Mesodermal cell (in vitro differentiated cells): ENCODE measurements at regions not wholly inside any gene's neighbourhood (a gene's known extent, or its start where the extent isn't known, plus 50 kb on each side); places are given as distances from the start of the nearest gene placed in this dataset.

Source experiments
- H3K27ac ChIP-seq: 2 replicates; pipeline ENCODE4 v1.7.0; 2013; ENCODE audit warnings: mild to moderate bottlenecking, low read depth, low read length, moderate library complexity; ENCODE audit not compliant: severe bottlenecking
- H3K36me3 ChIP-seq: 2 replicates; pipeline ENCODE4 v1.7.1; 2013; ENCODE audit warnings: mild to moderate bottlenecking, low read length, moderate library complexity; ENCODE audit not compliant: control insufficient read depth, insufficient read depth
- H3K4me1 ChIP-seq: one replicate; pipeline ENCODE4 v1.7.1; 2013; ENCODE audit warnings: mild to moderate bottlenecking, low read length; ENCODE audit not compliant: insufficient read depth, control insufficient read depth, poor library complexity, severe bottlenecking
- H3K4me3 ChIP-seq: 2 replicates; pipeline ENCODE4 v1.7.0; 2013; ENCODE audit warnings: low read length, control low read depth, mild to moderate bottlenecking; ENCODE audit not compliant: insufficient read depth, poor library complexity, severe bottlenecking; ENCODE audit errors: extremely low read depth
- H3K9me3 ChIP-seq: 2 replicates; pipeline ENCODE4 v1.7.1; 2013; ENCODE audit warnings: mild to moderate bottlenecking, low read length, moderate library complexity; ENCODE audit not compliant: control insufficient read depth
- WGBS, 2 experiments: methylation state at CpG; one replicate each; pipeline ENCODE4 v1.1.5; 2013; ENCODE audit warnings: missing lambda C conversion rate in 2 of 2; ENCODE audit not compliant: insufficient coverage in 2 of 2; 5-methylcytosine and 5-hydroxymethylcytosine counted together

DNA sequence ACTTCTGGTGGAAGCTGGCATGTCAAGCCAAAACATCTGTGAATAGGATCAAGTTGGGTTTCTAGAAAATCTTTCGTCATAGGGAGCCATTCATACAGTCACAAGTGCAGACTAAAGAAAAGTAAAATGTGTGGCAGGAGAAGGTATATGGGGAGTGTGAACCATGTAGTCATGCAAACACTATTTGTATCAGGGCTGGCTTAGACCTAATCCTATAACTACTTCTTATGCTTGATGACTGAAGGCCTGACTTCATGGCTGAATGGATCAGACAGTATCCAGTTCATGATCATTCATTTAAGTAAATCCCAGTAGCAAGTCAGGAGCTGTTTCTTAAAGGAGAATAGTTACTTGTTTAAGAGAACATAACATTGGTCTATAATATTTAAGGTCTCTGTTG lies 63.8 kb upstream of the DAPK1 start:
- WGBS, 2 experiments = 83 to 100% methylated on average over 1 of the region's 1 CpG

GRCh38 chr9:87434366-87434765 lies 63.3 kb upstream of the DAPK1 start:
- Histone ChIP-seq H3K9me3 (no peaks in the 10 kb centered on the region), H3K4me3 (no peak overlapping the region)
- 93 to 100% methylated on average over 2 of the region's 4 CpGs for WGBS, 2 experiments

More for the DNA sequence above, 63.8 kb upstream of the DAPK1 start:
- Histone ChIP-seq H3K36me3 (no peaks in the 10 kb centered on the region), H3K9me3 (no peaks in the 10 kb centered on the region), H3K27ac (no peak overlapping the region), H3K4me1 (no peaks in the 10 kb centered on the region), H3K4me3 (no peak overlapping the region)

GRCh38 chr9:87435189-87435880 lies 62.3 kb upstream of the DAPK1 start:
- Histone ChIP-seq H3K36me3 (no peaks in the 10 kb centered on the region), H3K4me3 (no peak overlapping the region), H3K27ac (no peak overlapping the region), H3K4me1 (no peaks in the 10 kb centered on the region), H3K9me3 (no peaks in the 10 kb centered on the region)
- WGBS, 2 experiments = 56 to 68% methylated on average over 3 to 4 of the region's 6 CpGs

More at GRCh38 chr9:87434366-87434765, 63.3 kb upstream of the DAPK1 start:
- Histone ChIP-seq H3K4me1 (no peaks in the 10 kb centered on the region), H3K27ac (no peak overlapping the region), H3K36me3 (no peaks in the 10 kb centered on the region)

- WGBS, 2 experiments = 88 to 94% methylated on average over 2 of the region's 3 CpGs
- H3K27ac ChIP-seq = no peak overlapping the region
- H3K9me3 ChIP-seq = no peaks in the 10 kb centered on the region
- no peaks in the 10 kb centered on the region for H3K36me3 ChIP-seq
- no peak overlapping the region for H3K4me3 ChIP-seq
- H3K4me1 ChIP-seq = no peaks in the 10 kb centered on the region
These were observed 61.0 kb upstream of the DAPK1 start for GRCh38 chr9:87436716-87437115.

DNA sequence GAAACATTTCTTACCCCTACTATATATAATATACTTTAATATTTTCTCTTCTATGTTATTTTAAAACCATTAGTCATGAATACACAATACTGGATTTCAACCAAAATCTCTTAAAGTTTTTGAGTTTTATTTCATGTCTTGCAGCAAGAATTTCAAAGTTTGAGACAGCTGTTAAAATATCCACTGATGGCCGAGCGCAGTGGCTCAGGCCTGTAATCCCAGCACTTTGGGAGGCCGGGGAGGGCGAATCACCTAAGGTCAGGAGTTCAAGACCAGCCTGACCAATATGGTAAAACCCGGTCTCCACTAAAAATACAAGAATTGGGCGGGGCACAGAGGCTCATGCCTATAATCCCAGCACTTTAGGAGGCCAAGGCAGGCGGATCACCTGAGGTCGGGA lies 59.7 kb upstream of the DAPK1 start:
- Histone ChIP-seq H3K9me3 (no peaks in the 10 kb centered on the region), H3K4me1 (no peaks in the 10 kb centered on the region), H3K27ac (no peak overlapping the region), H3K4me3 (no peak overlapping the region), H3K36me3 (no peaks in the 10 kb centered on the region)
- 87 to 92% methylated on average over 8 of the region's 8 CpGs for WGBS, 2 experiments

- H3K4me3 ChIP-seq = no peak overlapping the region
- H3K9me3 ChIP-seq = no peaks in the 10 kb centered on the region
- no peak overlapping the region for H3K27ac ChIP-seq
- 100% methylated on average over 1 of the region's 2 CpGs; no CpG with 5 or more reads in 1 of the 2 experiments for WGBS, 2 experiments
- no peaks in the 10 kb centered on the region for H3K4me1 ChIP-seq
- no peaks in the 10 kb centered on the region for H3K36me3 ChIP-seq
These were observed 56.4 kb upstream of the DAPK1 start for GRCh38 chr9:87441251-87441650.

DNA sequence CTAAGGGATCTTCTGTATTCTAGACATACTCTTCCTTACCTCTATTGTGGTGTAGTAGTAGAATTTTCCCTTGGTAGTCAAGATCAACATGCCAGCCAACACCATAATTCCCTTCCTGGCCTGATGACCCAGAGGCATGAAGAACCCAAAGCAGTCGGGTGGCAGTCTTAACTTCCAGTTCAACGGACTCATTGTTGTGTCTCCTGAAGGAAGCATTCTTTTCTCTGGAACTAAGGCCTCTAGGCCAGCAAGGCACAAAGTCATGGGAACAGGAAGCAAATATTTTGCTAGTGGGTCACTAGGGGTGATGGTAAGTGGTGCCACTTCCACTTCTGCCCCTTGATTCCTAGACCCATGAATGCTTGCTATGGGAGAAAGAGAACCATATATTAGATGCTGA lies 55.2 kb upstream of the DAPK1 start:
- H3K4me1 ChIP-seq = no peaks in the 10 kb centered on the region
- H3K4me3 ChIP-seq = no peak overlapping the region
- no peak overlapping the region for H3K27ac ChIP-seq
- H3K9me3 ChIP-seq = no peaks in the 10 kb centered on the region
- no peaks in the 10 kb centered on the region for H3K36me3 ChIP-seq
- WGBS, 2 experiments = 76 to 92% methylated on average over 2 of the region's 2 CpGs

DNA sequence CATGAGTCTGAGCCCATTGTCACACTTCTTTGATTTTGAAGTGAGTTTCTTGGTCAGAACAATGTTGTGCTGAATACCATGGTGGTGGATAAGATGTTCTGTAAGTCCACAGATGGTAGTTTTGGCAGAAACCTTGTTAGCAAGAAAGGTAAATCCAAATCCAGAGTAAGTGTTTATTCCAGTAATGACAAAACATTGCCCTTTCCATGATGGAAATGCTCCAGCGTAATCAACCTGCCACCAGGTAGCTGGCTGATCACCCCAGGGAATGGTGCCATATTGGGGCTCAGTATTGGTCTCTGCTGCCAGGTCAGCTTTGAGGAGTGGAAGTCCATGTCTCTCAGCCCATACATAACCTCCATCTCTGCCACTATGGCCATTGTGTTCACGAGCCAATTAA lies 54.7 kb upstream of the DAPK1 start:
- Histone ChIP-seq H3K9me3 (no peaks in the 10 kb centered on the region), H3K36me3 (no peaks in the 10 kb centered on the region), H3K4me3 (no peak overlapping the region), H3K4me1 (no peaks in the 10 kb centered on the region), H3K27ac (no peak overlapping the region)
- WGBS, 2 experiments = 75% methylated on average over 1 of the region's 2 CpGs; no CpG with 5 or more reads in 1 of the 2 experiments

- H3K36me3 ChIP-seq = no peaks in the 10 kb centered on the region
- WGBS, 2 experiments = 92 to 94% methylated on average over 2 to 3 of the region's 3 CpGs
- H3K4me3 ChIP-seq = no peak overlapping the region
- no peaks in the 10 kb centered on the region for H3K9me3 ChIP-seq
- H3K4me1 ChIP-seq = no peaks in the 10 kb centered on the region
- no peak overlapping the region for H3K27ac ChIP-seq
These were observed 54.2 kb upstream of the DAPK1 start for GRCh38 chr9:87443461-87443860.

GRCh38 chr9:87445646-87446045 lies 52.0 kb upstream of the DAPK1 start:
- Histone ChIP-seq H3K9me3 (no peaks in the 10 kb centered on the region), H3K27ac (no peak overlapping the region), H3K36me3 (no peaks in the 10 kb centered on the region), H3K4me3 (no peak overlapping the region), H3K4me1 (no peaks in the 10 kb centered on the region)
- 8 to 33% methylated on average over 2 to 3 of the region's 5 CpGs for WGBS, 2 experiments

DNA sequence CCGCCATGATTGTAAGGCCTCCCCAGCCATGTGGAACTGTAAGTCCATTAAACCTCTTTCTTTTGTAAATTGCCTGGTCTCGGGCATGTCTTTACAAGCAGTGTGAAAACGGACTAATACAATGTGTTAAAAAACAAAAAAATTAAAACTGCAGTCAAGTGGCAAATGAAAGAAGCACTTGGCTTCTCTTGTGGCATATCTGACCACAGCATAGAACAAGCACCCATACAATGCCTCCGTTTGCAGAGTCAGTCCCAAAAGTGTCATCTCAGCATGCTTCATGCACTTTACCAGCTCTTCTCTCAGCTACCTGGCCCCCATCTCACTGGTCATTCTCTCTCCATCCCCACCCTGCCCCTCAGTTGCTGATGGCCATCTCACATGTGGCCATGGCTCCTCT lies 51.1 kb upstream of the DAPK1 start:
- no peaks in the 10 kb centered on the region for H3K36me3 ChIP-seq
- H3K9me3 ChIP-seq = no peaks in the 10 kb centered on the region
- 92 to 100% methylated on average over 1 to 3 of the region's 4 CpGs for WGBS, 2 experiments
- H3K4me3 ChIP-seq = no peak overlapping the region
- H3K27ac ChIP-seq = no peak overlapping the region
- H3K4me1 ChIP-seq = no peaks in the 10 kb centered on the region
